NCI-H1436 (cell line): ENCODE measurements at regions not wholly inside any gene's neighbourhood (a gene's known extent, or its start where the extent isn't known, plus 50 kb on each side); places are given as distances from the start of the nearest gene placed in this dataset.

Experiments
- DNase-seq: peaks from one replicate; lab custom pipeline; 2025; lab: John Stamatoyannopoulos, UW

GRCh38 chr9:86830356-86830755 lies 117.0 kb downstream of the GAS1 start:
- no peak for DNase-seq

- DNase-seq, result no peak
These were observed 117.7 kb downstream of the GAS1 start for GRCh38 chr9:86829496-86830046.

GRCh38 chr9:86828631-86829030 lies 118.7 kb downstream of the GAS1 start:
- no peak for DNase-seq

- DNase-seq, result no peak
These were observed 119.4 kb downstream of the GAS1 start for GRCh38 chr9:86827893-86828292.

GRCh38 chr9:86825299-86825698 lies 122.0 kb downstream of the GAS1 start:
- no peak for DNase-seq

GRCh38 chr9:86822006-86822801 lies 125.1 kb downstream of the GAS1 start:
- DNase-seq, result no peak

GRCh38 chr9:86821006-86821845 lies 126.1 kb downstream of the GAS1 start:
- no peak for DNase-seq

GRCh38 chr9:86819552-86819951 lies 127.8 kb downstream of the GAS1 start:
- DNase-seq, result no peak

GRCh38 chr9:86818636-86819035 lies 128.7 kb downstream of the GAS1 start:
- DNase-seq, result no peak

- no peak for DNase-seq
These were observed 130.4 kb downstream of the GAS1 start for GRCh38 chr9:86816868-86817267.

- DNase-seq, result no peak
These were observed 130.9 kb downstream of the GAS1 start for GRCh38 chr9:86816366-86816765.

GRCh38 chr9:86812616-86813015 lies 134.7 kb downstream of the GAS1 start:
- DNase-seq, result no peak

- DNase-seq, result no peak
These were observed 137.4 kb downstream of the GAS1 start for GRCh38 chr9:86809759-86810367.

GRCh38 chr9:86809151-86809550 lies 138.2 kb downstream of the GAS1 start:
- DNase-seq, result no peak

- no peak for DNase-seq
These were observed 139.8 kb downstream of the GAS1 start for GRCh38 chr9:86807367-86807976.

- DNase-seq, result no peak
These were observed 143.3 kb downstream of the GAS1 start for GRCh38 chr9:86804011-86804410.

GRCh38 chr9:86802900-86803673 lies 144.2 kb downstream of the GAS1 start:
- DNase-seq, result no peak

- DNase-seq, result no peak
These were observed 146.1 kb downstream of the GAS1 start for GRCh38 chr9:86801246-86801645.

GRCh38 chr9:86800681-86801080 lies 146.6 kb downstream of the GAS1 start:
- no peak for DNase-seq

GRCh38 chr9:86798966-86799365 lies 148.3 kb downstream of the GAS1 start:
- DNase-seq, result no peak

- no peak for DNase-seq
These were observed 150.6 kb downstream of the GAS1 start for GRCh38 chr9:86796666-86797065.
